Keratinocyte (primary cell): ENCODE measurements at regions not wholly inside any gene's neighbourhood (a gene's known extent, or its start where the extent isn't known, plus 50 kb on each side); places are given as distances from the start of the nearest gene placed in this dataset.

Experiments used
- DNase-seq: peaks from one replicate; pipeline ENCODE4 v3.0.0-alpha.2; 2011; ENCODE audit warnings: low read depth, missing footprints, low spot score
- FAIRE-seq: peaks from 2 replicates; lab custom pipeline; 2011; peaks lifted over from hg19 to GRCh38; lab: Jason Lieb, UNC
- H2AFZ ChIP-seq: 2 replicates; pipeline ENCODE4 v1.6.0; 2012; ENCODE audit warnings: low read length, control low read depth, inconsistent platforms; ENCODE audit not compliant: control insufficient read depth
- H3K27ac ChIP-seq: 2 replicates; pipeline ENCODE4 v1.5.1; 2011; ENCODE audit warnings: low read length; ENCODE audit not compliant: control insufficient read depth, insufficient read depth
- H3K27me3 ChIP-seq: 3 replicates; pipeline ENCODE4 v1.6.0; 2011; ENCODE audit warnings: low read length; ENCODE audit not compliant: control insufficient read depth, insufficient read depth; ENCODE audit errors: extremely low read depth
- H3K36me3 ChIP-seq, 2 experiments: 2 replicates in 1 of 2; 3 replicates in 1 of 2; pipeline ENCODE4 v1.5.1; 2011; ENCODE audit warnings: low read length in 2 of 2, mild to moderate bottlenecking in 1 of 2; ENCODE audit not compliant: control insufficient read depth in 2 of 2, insufficient read depth in 2 of 2; ENCODE audit errors: extremely low read depth in 1 of 2
- H3K4me1 ChIP-seq: 3 replicates; pipeline ENCODE4 v1.5.1; 2011; ENCODE audit warnings: low read length; ENCODE audit not compliant: control insufficient read depth, insufficient read depth; ENCODE audit errors: extremely low read depth
- H3K4me2 ChIP-seq: 3 replicates; pipeline ENCODE4 v1.6.0; 2011; ENCODE audit warnings: low read depth, low read length; ENCODE audit not compliant: control insufficient read depth, insufficient read depth; ENCODE audit errors: extremely low read depth
- H3K4me3 ChIP-seq, 3 experiments: fragments of 200-600 bp in 1 of 3; sonication (generic) in 1 of 3; 2 replicates in 2 of 3; 3 replicates in 1 of 3; pipeline ENCODE4 v1.5.1; 2011 to 2016; ENCODE audit warnings: low read length in 3 of 3, mild to moderate bottlenecking in 3 of 3, control low read depth in 2 of 3, inconsistent platforms in 1 of 3, low read depth in 1 of 3, mixed read lengths in 1 of 3, mixed run types in 1 of 3, moderate library complexity in 1 of 3; ENCODE audit not compliant: control insufficient read depth in 2 of 3, insufficient read depth in 2 of 3; ENCODE audit errors: extremely low read depth in 1 of 3
- H3K79me2 ChIP-seq: 2 replicates; pipeline ENCODE4 v1.6.0; 2012; ENCODE audit warnings: low read length; ENCODE audit not compliant: control insufficient read depth, insufficient read depth
- H3K9ac ChIP-seq: 3 replicates; pipeline ENCODE4 v1.6.0; 2011; ENCODE audit warnings: low read length; ENCODE audit not compliant: control insufficient read depth, insufficient read depth; ENCODE audit errors: extremely low read depth
- H3K9me1 ChIP-seq: 3 replicates; pipeline ENCODE4 v1.6.0; 2011; ENCODE audit warnings: low read length; ENCODE audit not compliant: control insufficient read depth, insufficient read depth; ENCODE audit errors: extremely low read depth
- H3K9me3 ChIP-seq: 2 replicates; pipeline ENCODE4 v1.5.1; 2012; ENCODE audit warnings: low read depth, low read length; ENCODE audit not compliant: control insufficient read depth
- H4K20me1 ChIP-seq: 3 replicates; pipeline ENCODE4 v1.6.0; 2011; ENCODE audit warnings: low read length; ENCODE audit not compliant: control insufficient read depth, insufficient read depth; ENCODE audit errors: extremely low read depth
- EZH2 ChIP-seq: IDR thresholded peaks from one replicate; pipeline ENCODE4 v1.6.1; 2012; ENCODE audit warnings: inconsistent platforms, mild to moderate bottlenecking, low read length, moderate library complexity
- dilution Hi-C: fragments of 300-500 bp; cut with MboI; formaldehyde crosslinking; loops from one replicate; pipeline ENCODE4 v1.7.0; 2020; ENCODE audit warnings: low sequenced_read_pairs; ENCODE audit not compliant: extremely low pct_ligation_motif_present
- TF ChIP-seq, protein P1 (sequence below), 3 experiments: IDR thresholded peaks in 1 of 3; conservative IDR thresholded peaks in 1 of 3; optimal IDR thresholded peaks in 1 of 3; 2 replicates in 2 of 3; 3 replicates in 1 of 3; pipeline versions ENCODE3 to v1.5.1; 2011; ENCODE audit warnings: low read length in 3 of 3, mild to moderate bottlenecking in 3 of 3, moderate library complexity in 2 of 3, control low read depth in 1 of 3, inconsistent platforms in 1 of 3; ENCODE audit not compliant: insufficient read depth in 2 of 3; ENCODE audit errors: extremely low read depth in 1 of 3

DNA sequence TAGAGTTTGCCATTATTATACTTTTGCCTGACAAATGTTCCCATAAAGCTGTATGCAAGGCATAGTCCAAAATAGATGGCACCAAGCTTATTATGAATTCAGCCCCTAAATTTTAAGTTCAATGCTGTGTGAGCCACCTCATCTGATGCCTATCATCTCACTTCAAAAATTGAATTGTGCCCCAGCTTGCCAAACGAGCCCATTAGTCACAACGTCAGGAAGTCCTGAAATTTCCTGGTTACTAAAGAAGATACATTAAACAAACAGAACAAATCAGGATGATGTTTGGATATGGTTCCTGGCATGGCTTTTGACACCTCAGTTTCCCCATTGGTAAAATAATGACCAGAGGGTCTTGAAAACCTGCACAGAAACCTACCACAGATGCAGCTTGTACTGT lies 147.5 kb upstream of the SOX21 start:
- H2AFZ ChIP-seq, result no peak overlapping the region
- dilution Hi-C loops, result no loop called here

DNA sequence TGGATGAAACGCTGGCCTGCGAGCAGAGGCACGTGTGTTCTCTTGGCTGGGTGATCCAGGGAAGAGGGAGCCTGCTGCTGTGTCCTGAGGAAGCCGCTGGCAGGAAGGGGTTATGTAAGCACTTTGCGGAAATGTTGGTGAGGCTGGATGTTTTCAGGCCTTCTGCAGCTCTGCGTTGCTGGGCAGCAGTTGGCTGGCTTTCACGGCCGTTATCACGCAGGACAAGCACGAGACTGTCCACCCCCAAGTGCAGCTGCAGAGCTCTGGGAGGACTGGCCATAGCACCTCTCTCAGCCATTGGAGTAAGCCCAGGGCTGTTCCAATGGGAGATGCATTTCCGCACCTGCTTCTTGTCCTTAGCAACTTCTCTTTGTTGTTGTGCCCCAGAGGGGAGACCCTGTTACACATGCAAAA lies 146.9 kb upstream of the SOX21 start:
- DNase-seq (no peak), FAIRE-seq (no peak)
- no peak overlapping the region for H2AFZ ChIP-seq
- no peak overlapping the region for H3K9ac ChIP-seq
- H3K36me3 ChIP-seq, result no peaks in the 10 kb centered on the region
- H3K4me2 ChIP-seq, result no peak overlapping the region
- H3K4me3 ChIP-seq, result no peak overlapping the region
- no peaks in the 10 kb centered on the region for H3K4me1 ChIP-seq
- dilution Hi-C loops, result no loop called here
- no peaks in the 10 kb centered on the region for H3K9me3 ChIP-seq
- H3K79me2 ChIP-seq, result no peaks in the 10 kb centered on the region
- TF ChIP-seq, protein P1, sequence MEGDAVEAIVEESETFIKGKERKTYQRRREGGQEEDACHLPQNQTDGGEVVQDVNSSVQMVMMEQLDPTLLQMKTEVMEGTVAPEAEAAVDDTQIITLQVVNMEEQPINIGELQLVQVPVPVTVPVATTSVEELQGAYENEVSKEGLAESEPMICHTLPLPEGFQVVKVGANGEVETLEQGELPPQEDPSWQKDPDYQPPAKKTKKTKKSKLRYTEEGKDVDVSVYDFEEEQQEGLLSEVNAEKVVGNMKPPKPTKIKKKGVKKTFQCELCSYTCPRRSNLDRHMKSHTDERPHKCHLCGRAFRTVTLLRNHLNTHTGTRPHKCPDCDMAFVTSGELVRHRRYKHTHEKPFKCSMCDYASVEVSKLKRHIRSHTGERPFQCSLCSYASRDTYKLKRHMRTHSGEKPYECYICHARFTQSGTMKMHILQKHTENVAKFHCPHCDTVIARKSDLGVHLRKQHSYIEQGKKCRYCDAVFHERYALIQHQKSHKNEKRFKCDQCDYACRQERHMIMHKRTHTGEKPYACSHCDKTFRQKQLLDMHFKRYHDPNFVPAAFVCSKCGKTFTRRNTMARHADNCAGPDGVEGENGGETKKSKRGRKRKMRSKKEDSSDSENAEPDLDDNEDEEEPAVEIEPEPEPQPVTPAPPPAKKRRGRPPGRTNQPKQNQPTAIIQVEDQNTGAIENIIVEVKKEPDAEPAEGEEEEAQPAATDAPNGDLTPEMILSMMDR (optimal IDR thresholded peaks at IDR 0.05 in 1 of 3, IDR thresholded peaks at IDR 0.05 in 1 of 3, conservative IDR thresholded peaks at IDR 0.05 in 1 of 3; ENCODE audit: extremely low read depth in 1 of 3, insufficient read depth in 2 of 3, low read length in 3 of 3), result no peak
- no peak for TF ChIP-seq EZH2
- no peaks in the 10 kb centered on the region for H3K9me1 ChIP-seq
- no peak overlapping the region for H3K27ac ChIP-seq
- H4K20me1 ChIP-seq, result no peaks in the 10 kb centered on the region
- no peaks in the 10 kb centered on the region for H3K27me3 ChIP-seq

More for the DNA sequence above, 147.5 kb upstream of the SOX21 start:
- TF ChIP-seq, protein P1 (optimal IDR thresholded peaks at IDR 0.05 in 1 of 3, IDR thresholded peaks at IDR 0.05 in 1 of 3, conservative IDR thresholded peaks at IDR 0.05 in 1 of 3; ENCODE audit: extremely low read depth in 1 of 3, insufficient read depth in 2 of 3, low read length in 3 of 3), result no peak
- TF ChIP-seq EZH2, result no peak
- H3K9me1 ChIP-seq, result no peaks in the 10 kb centered on the region
- no peak overlapping the region for H3K4me3 ChIP-seq
- no peaks in the 10 kb centered on the region for H3K36me3 ChIP-seq
- no peaks in the 10 kb centered on the region for H3K4me1 ChIP-seq
- H3K4me2 ChIP-seq, result no peak overlapping the region
- H3K27me3 ChIP-seq, result peaks cover 2% of the 10 kb centered on the region
- no peak overlapping the region for H3K9ac ChIP-seq
- DNase-seq (no peak), FAIRE-seq (no peak)
- no peaks in the 10 kb centered on the region for H4K20me1 ChIP-seq
- H3K27ac ChIP-seq, result no peak overlapping the region
- no peaks in the 10 kb centered on the region for H3K79me2 ChIP-seq
- no peaks in the 10 kb centered on the region for H3K9me3 ChIP-seq
